ENCODE measurements at regions not wholly inside any gene's neighbourhood (a gene's known extent, or its start where the extent isn't known, plus 50 kb on each side); places are given as distances from the start of the nearest gene placed in this dataset.

DNA sequence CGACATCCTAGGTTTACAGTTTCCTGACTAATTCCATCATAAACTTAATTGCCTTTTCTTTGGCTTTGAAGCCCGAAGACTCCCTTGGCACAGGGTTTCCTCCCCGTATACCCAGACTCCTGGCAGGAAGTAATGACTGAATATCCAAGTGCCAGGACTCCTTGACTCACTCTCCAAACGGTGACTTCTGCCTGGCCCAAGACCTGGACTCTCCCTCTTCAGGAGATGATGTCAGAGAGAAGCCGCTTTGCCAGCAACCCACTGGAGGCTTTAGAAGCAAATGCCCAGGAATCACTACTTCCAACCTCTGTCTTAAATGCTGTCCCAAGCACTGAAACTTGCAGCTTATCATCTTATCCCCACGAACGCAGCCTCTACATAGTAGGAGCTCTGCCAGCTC lies 146.5 kb downstream of the RGS9 start:
- DNase-seq (ENCODE audit: low spot score in 2 of 2), result no peak
- Mint-ChIP-seq H3K4me1 (no peaks in the 10 kb centered on the region), H3K9me3 (no peaks in the 10 kb centered on the region), H3K4me3 (no peak overlapping the region), H3K27ac (ENCODE audit: low read depth) (no peak overlapping the region), H3K36me3 (ENCODE audit: insufficient read depth) (no peaks in the 10 kb centered on the region), H3K27me3 (peaks cover 10% of the 10 kb centered on the region)
- no peak for ATAC-seq (replicated peaks; ENCODE audit: extremely low read depth, poor library complexity, severe bottlenecking)

- H3K27me3 Mint-ChIP-seq, result peaks cover 47% of the 10 kb centered on the region
- DNase-seq (ENCODE audit: low spot score in 2 of 2), result no peak
- H3K27ac Mint-ChIP-seq (ENCODE audit: low read depth), result no peak overlapping the region
- no peak for ATAC-seq (replicated peaks; ENCODE audit: extremely low read depth, poor library complexity, severe bottlenecking)
- H3K9me3 Mint-ChIP-seq, result no peaks in the 10 kb centered on the region
- peaks cover 9% of the 10 kb centered on the region for H3K4me1 Mint-ChIP-seq
- H3K4me3 Mint-ChIP-seq, result no peak overlapping the region
- no peaks in the 10 kb centered on the region for H3K36me3 Mint-ChIP-seq (ENCODE audit: insufficient read depth)
These were observed 142.3 kb downstream of the RGS9 start for GRCh38 chr17:65279456-65279855.

GRCh38 chr17:65278820-65279184 lies 141.6 kb downstream of the RGS9 start:
- Mint-ChIP-seq H3K4me1 (peaks cover 9% of the 10 kb centered on the region), H3K27ac (ENCODE audit: low read depth) (no peak overlapping the region), H3K36me3 (ENCODE audit: insufficient read depth) (no peaks in the 10 kb centered on the region)

GRCh38 chr17:65278050-65278819 lies 141.1 kb downstream of the RGS9 start:
- Mint-ChIP-seq H3K36me3 (ENCODE audit: insufficient read depth) (no peaks in the 10 kb centered on the region), H3K27me3 (peaks cover 42% of the 10 kb centered on the region), H3K4me3 (no peak overlapping the region), H3K4me1 (peaks cover 9% of the 10 kb centered on the region), H3K9me3 (no peaks in the 10 kb centered on the region), H3K27ac (ENCODE audit: low read depth) (no peak overlapping the region)
- DNase-seq (ENCODE audit: low spot score in 2 of 2), result no peak
- no peak for ATAC-seq (replicated peaks; ENCODE audit: extremely low read depth, poor library complexity, severe bottlenecking)

More at GRCh38 chr17:65278820-65279184, 141.6 kb downstream of the RGS9 start:
- no peak for DNase-seq (ENCODE audit: low spot score in 2 of 2)
- Mint-ChIP-seq H3K9me3 (no peaks in the 10 kb centered on the region), H3K27me3 (peaks cover 45% of the 10 kb centered on the region), H3K4me3 (no peak overlapping the region)
- ATAC-seq (replicated peaks; ENCODE audit: extremely low read depth, poor library complexity, severe bottlenecking), result no peak

GRCh38 chr17:65277576-65277975 lies 140.4 kb downstream of the RGS9 start:
- no peak for ATAC-seq (replicated peaks; ENCODE audit: extremely low read depth, poor library complexity, severe bottlenecking)
- no peak overlapping the region for H3K4me3 Mint-ChIP-seq
- H3K27me3 Mint-ChIP-seq, result peaks cover 42% of the 10 kb centered on the region
- peaks cover 9% of the 10 kb centered on the region for H3K4me1 Mint-ChIP-seq
- no peaks in the 10 kb centered on the region for H3K9me3 Mint-ChIP-seq
- H3K27ac Mint-ChIP-seq (ENCODE audit: low read depth), result no peak overlapping the region
- DNase-seq (ENCODE audit: low spot score in 2 of 2), result no peak
- no peaks in the 10 kb centered on the region for H3K36me3 Mint-ChIP-seq (ENCODE audit: insufficient read depth)

Measured in central memory CD8-positive, alpha-beta T cell (primary cell).